Activated CD4-positive, alpha-beta T cell treated with anti-CD3 and anti-CD28 coated beads, Interleukin-2, amount 10 ng/mL, durations not matched to agents 24 days and 14 days (primary cell): ENCODE measurements at regions not wholly inside any gene's neighbourhood (a gene's known extent, or its start where the extent isn't known, plus 50 kb on each side); places are given as distances from the start of the nearest gene placed in this dataset.

Source experiments
- DNase-seq: peaks from one replicate; pipeline ENCODE4 v3.0.0; 2022
- H3K27ac Mint-ChIP-seq: one replicate; pipeline ENCODE4 v1.8.0; 2022; ENCODE audit warnings: mild to moderate bottlenecking, mixed read lengths
- H3K27me3 Mint-ChIP-seq: one replicate; pipeline ENCODE4 v1.8.0; 2022; ENCODE audit warnings: mixed read lengths
- H3K36me3 Mint-ChIP-seq: one replicate; pipeline ENCODE4 v1.8.0; 2022; ENCODE audit warnings: low read depth, mild to moderate bottlenecking, mixed read lengths
- H3K4me1 Mint-ChIP-seq: one replicate; pipeline ENCODE4 v1.8.0; 2021; ENCODE audit warnings: mixed read lengths
- H3K4me3 Mint-ChIP-seq: one replicate; pipeline ENCODE4 v1.8.0; 2022; ENCODE audit warnings: mild to moderate bottlenecking, moderate library complexity, mixed read lengths
- H3K9me3 Mint-ChIP-seq: one replicate; pipeline ENCODE4 v1.8.0; 2021; ENCODE audit warnings: mixed read lengths
- intact Hi-C: fragments of 100-400 bp; cut with micrococcal nuclease; formaldehyde crosslinking; loops from one replicate; pipeline ENCODE4 v1.15.1; 2023

- no peak overlapping the region for H3K27ac Mint-ChIP-seq
- no peaks in the 10 kb centered on the region for H3K36me3 Mint-ChIP-seq
- DNase-seq = no peak
- no peaks in the 10 kb centered on the region for H3K9me3 Mint-ChIP-seq
- no peak overlapping the region for H3K4me3 Mint-ChIP-seq
- intact Hi-C loops = no loop called here
- peaks cover 10% of the 10 kb centered on the region for H3K27me3 Mint-ChIP-seq
- no peaks in the 10 kb centered on the region for H3K4me1 Mint-ChIP-seq
These were observed 138.7 kb downstream of the YTHDC2 start for GRCh38 chr5:113652161-113652560.

GRCh38 chr5:113654828-113655227, 141.3 kb downstream of the YTHDC2 start:
- H3K4me1 Mint-ChIP-seq = no peaks in the 10 kb centered on the region
- intact Hi-C loops = no loop called here
- H3K27me3 Mint-ChIP-seq = no peaks in the 10 kb centered on the region
- no peaks in the 10 kb centered on the region for H3K36me3 Mint-ChIP-seq
- no peak overlapping the region for H3K27ac Mint-ChIP-seq
- H3K4me3 Mint-ChIP-seq = no peak overlapping the region
- no peaks in the 10 kb centered on the region for H3K9me3 Mint-ChIP-seq
- DNase-seq = no peak

- Mint-ChIP-seq H3K9me3 (no peaks in the 10 kb centered on the region), H3K4me1 (no peaks in the 10 kb centered on the region), H3K27ac (no peak overlapping the region), H3K4me3 (no peak overlapping the region), H3K36me3 (no peaks in the 10 kb centered on the region), H3K27me3 (peaks cover 8% of the 10 kb centered on the region)
- intact Hi-C loops = no loop called here
- DNase-seq = no peak
These were observed 146.7 kb downstream of the YTHDC2 start for GRCh38 chr5:113660206-113660605.

- H3K9me3 Mint-ChIP-seq = no peaks in the 10 kb centered on the region
- no peaks in the 10 kb centered on the region for H3K36me3 Mint-ChIP-seq
- DNase-seq = no peak
- H3K27me3 Mint-ChIP-seq = peaks cover 8% of the 10 kb centered on the region
- H3K4me1 Mint-ChIP-seq = no peaks in the 10 kb centered on the region
- H3K27ac Mint-ChIP-seq = no peak overlapping the region
- intact Hi-C loops = no loop called here
- no peak overlapping the region for H3K4me3 Mint-ChIP-seq
These were observed 147.3 kb downstream of the YTHDC2 start for GRCh38 chr5:113660706-113661250.

- Mint-ChIP-seq H3K27ac (no peak overlapping the region), H3K4me3 (no peak overlapping the region), H3K27me3 (peaks cover 13% of the 10 kb centered on the region), H3K9me3 (no peaks in the 10 kb centered on the region), H3K36me3 (no peaks in the 10 kb centered on the region), H3K4me1 (no peaks in the 10 kb centered on the region)
- peak; percentile 78 for DNase-seq
- intact Hi-C loops = loop anchor here (1.0 kb wide), 1 partner anchor 52 kb away; no protein-coding TSS in a partner anchor
These were observed 150.5 kb downstream of the YTHDC2 start for GRCh38 chr5:113663879-113664541.

- Mint-ChIP-seq H3K4me3 (no peak overlapping the region), H3K27ac (no peak overlapping the region), H3K36me3 (no peaks in the 10 kb centered on the region), H3K27me3 (peaks cover 4% of the 10 kb centered on the region), H3K9me3 (peaks cover 8% of the 10 kb centered on the region), H3K4me1 (no peaks in the 10 kb centered on the region)
- intact Hi-C loops = no loop called here
- no peak for DNase-seq
These were observed 159.5 kb downstream of the YTHDC2 start for GRCh38 chr5:113673041-113673440.

- peaks cover 8% of the 10 kb centered on the region for H3K9me3 Mint-ChIP-seq
- no peak for DNase-seq
- peaks cover 4% of the 10 kb centered on the region for H3K27me3 Mint-ChIP-seq
- H3K4me3 Mint-ChIP-seq = no peak overlapping the region
- H3K4me1 Mint-ChIP-seq = no peaks in the 10 kb centered on the region
- intact Hi-C loops = no loop called here
- H3K27ac Mint-ChIP-seq = no peak overlapping the region
- H3K36me3 Mint-ChIP-seq = no peaks in the 10 kb centered on the region
These were observed 161.7 kb downstream of the YTHDC2 start for GRCh38 chr5:113675166-113675565.

GRCh38 chr5:113678202-113678601, 164.7 kb downstream of the YTHDC2 start:
- peaks cover 4% of the 10 kb centered on the region for H3K27me3 Mint-ChIP-seq
- H3K4me1 Mint-ChIP-seq = no peaks in the 10 kb centered on the region
- no peak overlapping the region for H3K4me3 Mint-ChIP-seq
- H3K27ac Mint-ChIP-seq = no peak overlapping the region
- intact Hi-C loops = loop anchor here (2.0 kb wide), 1 partner anchor 771 kb away; no protein-coding TSS in a partner anchor
- DNase-seq = no peak
- H3K36me3 Mint-ChIP-seq = no peaks in the 10 kb centered on the region
- H3K9me3 Mint-ChIP-seq = peaks cover 8% of the 10 kb centered on the region

GRCh38 chr5:113678924-113679575, 165.6 kb downstream of the YTHDC2 start:
- no peaks in the 10 kb centered on the region for H3K4me1 Mint-ChIP-seq
- H3K36me3 Mint-ChIP-seq = no peaks in the 10 kb centered on the region
- intact Hi-C loops = loop anchor here (2.0 kb wide), 1 partner anchor 770 kb away; no protein-coding TSS in a partner anchor
- H3K27ac Mint-ChIP-seq = no peak overlapping the region
- peaks cover 2% of the 10 kb centered on the region for H3K9me3 Mint-ChIP-seq
- peaks cover 4% of the 10 kb centered on the region for H3K27me3 Mint-ChIP-seq
- no peak overlapping the region for H3K4me3 Mint-ChIP-seq
- DNase-seq = peak; percentile 78

- no peaks in the 10 kb centered on the region for H3K36me3 Mint-ChIP-seq
- no peaks in the 10 kb centered on the region for H3K4me1 Mint-ChIP-seq
- intact Hi-C loops = no loop called here
These were observed 167.0 kb downstream of the YTHDC2 start for GRCh38 chr5:113680534-113680933.

GRCh38 chr5:113682497-113683136, 169.1 kb downstream of the YTHDC2 start:
- Mint-ChIP-seq H3K36me3 (no peaks in the 10 kb centered on the region), H3K27ac (no peak overlapping the region), H3K9me3 (no peaks in the 10 kb centered on the region), H3K4me1 (no peaks in the 10 kb centered on the region), H3K27me3 (peaks cover 5% of the 10 kb centered on the region), H3K4me3 (no peak overlapping the region)
- DNase-seq = no peak
- intact Hi-C loops = no loop called here

More at GRCh38 chr5:113680534-113680933, 167.0 kb downstream of the YTHDC2 start:
- no peak overlapping the region for H3K4me3 Mint-ChIP-seq
- H3K27ac Mint-ChIP-seq = no peak overlapping the region
- no peak for DNase-seq
- no peaks in the 10 kb centered on the region for H3K9me3 Mint-ChIP-seq
- H3K27me3 Mint-ChIP-seq = peaks cover 8% of the 10 kb centered on the region

- no peak for DNase-seq
- Mint-ChIP-seq H3K27ac (no peak overlapping the region), H3K4me1 (no peaks in the 10 kb centered on the region), H3K36me3 (no peaks in the 10 kb centered on the region), H3K9me3 (no peaks in the 10 kb centered on the region), H3K27me3 (peaks cover 4% of the 10 kb centered on the region), H3K4me3 (no peak overlapping the region)
- intact Hi-C loops = no loop called here
These were observed 169.7 kb downstream of the YTHDC2 start for GRCh38 chr5:113683211-113683610.

GRCh38 chr5:113686599-113686998, 173.1 kb downstream of the YTHDC2 start:
- Mint-ChIP-seq H3K9me3 (no peaks in the 10 kb centered on the region), H3K4me1 (no peaks in the 10 kb centered on the region), H3K36me3 (no peaks in the 10 kb centered on the region), H3K27me3 (peaks cover 16% of the 10 kb centered on the region), H3K27ac (no peak overlapping the region), H3K4me3 (no peak overlapping the region)
- DNase-seq = no peak
- intact Hi-C loops = no loop called here

GRCh38 chr5:113689647-113690046, 176.2 kb downstream of the YTHDC2 start:
- Mint-ChIP-seq H3K27me3 (peaks cover 40% of the 10 kb centered on the region), H3K27ac (no peak overlapping the region), H3K36me3 (no peaks in the 10 kb centered on the region), H3K4me1 (no peaks in the 10 kb centered on the region), H3K9me3 (no peaks in the 10 kb centered on the region), H3K4me3 (no peak overlapping the region)
- DNase-seq = no peak
- intact Hi-C loops = no loop called here
